ENCODE measurements at regions not wholly inside any gene's neighbourhood (a gene's known extent, or its start where the extent isn't known, plus 50 kb on each side); places are given as distances from the start of the nearest gene placed in this dataset.

DNA sequence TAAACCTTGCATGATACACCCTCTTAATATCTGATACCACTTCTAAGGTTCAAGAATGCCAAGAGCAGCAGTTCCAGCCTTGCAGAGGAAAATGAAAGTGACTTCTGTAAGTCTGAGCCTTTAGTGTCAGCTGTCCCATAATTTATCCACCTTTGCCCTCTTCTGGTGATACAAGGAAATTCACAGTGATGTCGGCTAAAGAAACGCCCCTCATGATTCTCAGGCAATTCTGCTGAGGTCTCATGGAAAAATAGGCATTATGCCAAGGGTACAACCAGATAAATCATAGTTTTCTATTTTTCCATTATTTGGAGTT is 172.2 kb upstream of the CXCL13 start:
- H4K20me1 ChIP-seq (replicated peaks; ENCODE audit: control insufficient read depth, extremely low read depth, insufficient read depth, low read length), result no peaks in the 10 kb centered on the region
- ChIA-PET POLR2A (no interaction called here), CTCF (interaction anchor here (0.9 kb wide), 1 partner anchor 14 kb away, joined by 3 read pairs; no protein-coding TSS in a partner anchor)
- peak; percentile 56 for DNase-seq (ENCODE audit: low read depth, low spot score)
- no peak overlapping the region for H3K4me2 ChIP-seq (ENCODE audit: insufficient read depth, low read length)
- H3K4me3 ChIP-seq (replicated peaks in 1 of 3; ENCODE audit: insufficient read depth in 1 of 3, low read depth in 1 of 3, low read length in 3 of 3), result no peak overlapping the region
- dilution Hi-C loops (cut with MboI; ENCODE audit: extremely low pct_ligation_motif_present, low sequenced_read_pairs), result no loop called here
- H3K9me3 ChIP-seq (replicated peaks; ENCODE audit: control insufficient read depth, insufficient read depth, low read length), result no peaks in the 10 kb centered on the region
- no peak for FAIRE-seq
- H3K27ac ChIP-seq (ENCODE audit: insufficient read depth, low read depth, low read length), result no peak overlapping the region
- no peaks in the 10 kb centered on the region for H3K9me1 ChIP-seq (replicated peaks; ENCODE audit: control insufficient read depth, extremely low read depth, insufficient read depth, low read length)
- no peak overlapping the region for H2AFZ ChIP-seq (ENCODE audit: low read depth, low read length)
- no peaks in the 10 kb centered on the region for H3K79me2 ChIP-seq (ENCODE audit: control insufficient read depth, insufficient read depth, low read length)
- no peak for TF ChIP-seq FOS (IDR thresholded peaks at IDR 0.05; ENCODE audit: borderline replicate concordance, insufficient read depth, low read length)
- no peak for TF ChIP-seq EZH2 (IDR thresholded peaks at IDR 0.05; ENCODE audit: borderline replicate concordance, low read depth, low read length, severe bottlenecking)
- TF ChIP-seq, protein P1, sequence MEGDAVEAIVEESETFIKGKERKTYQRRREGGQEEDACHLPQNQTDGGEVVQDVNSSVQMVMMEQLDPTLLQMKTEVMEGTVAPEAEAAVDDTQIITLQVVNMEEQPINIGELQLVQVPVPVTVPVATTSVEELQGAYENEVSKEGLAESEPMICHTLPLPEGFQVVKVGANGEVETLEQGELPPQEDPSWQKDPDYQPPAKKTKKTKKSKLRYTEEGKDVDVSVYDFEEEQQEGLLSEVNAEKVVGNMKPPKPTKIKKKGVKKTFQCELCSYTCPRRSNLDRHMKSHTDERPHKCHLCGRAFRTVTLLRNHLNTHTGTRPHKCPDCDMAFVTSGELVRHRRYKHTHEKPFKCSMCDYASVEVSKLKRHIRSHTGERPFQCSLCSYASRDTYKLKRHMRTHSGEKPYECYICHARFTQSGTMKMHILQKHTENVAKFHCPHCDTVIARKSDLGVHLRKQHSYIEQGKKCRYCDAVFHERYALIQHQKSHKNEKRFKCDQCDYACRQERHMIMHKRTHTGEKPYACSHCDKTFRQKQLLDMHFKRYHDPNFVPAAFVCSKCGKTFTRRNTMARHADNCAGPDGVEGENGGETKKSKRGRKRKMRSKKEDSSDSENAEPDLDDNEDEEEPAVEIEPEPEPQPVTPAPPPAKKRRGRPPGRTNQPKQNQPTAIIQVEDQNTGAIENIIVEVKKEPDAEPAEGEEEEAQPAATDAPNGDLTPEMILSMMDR (IDR thresholded peaks at IDR 0.05; ENCODE audit: extremely low read depth in 1 of 2, insufficient read depth in 1 of 2, low read depth in 1 of 2, low read length in 2 of 2), result peak in 1 of 2 donors; percentile 25
- intact Hi-C loops (cut with micrococcal nuclease), result loop anchor here (1.0 kb wide), 1 partner anchor 48 kb away; no protein-coding TSS in a partner anchor
- no peaks in the 10 kb centered on the region for H3K36me3 ChIP-seq (ENCODE audit: control insufficient read depth in 2 of 2, extremely low read depth in 1 of 2, insufficient read depth in 2 of 2, low read length in 2 of 2)
- no peaks in the 10 kb centered on the region for H3K4me1 ChIP-seq (ENCODE audit: control insufficient read depth, extremely low read depth, insufficient read depth, low read length)
- BruUV-seq (replicated peaks), result no TSS peak
- H3K27me3 ChIP-seq (ENCODE audit: control insufficient read depth in 2 of 2, insufficient read depth in 2 of 2, low read length in 2 of 2), result peaks cover 0 to 8% of the 10 kb centered on the region in 2 experiments
- no peak overlapping the region for H3K9ac ChIP-seq (replicated peaks; ENCODE audit: extremely low read depth, insufficient read depth, low read length)

DNA sequence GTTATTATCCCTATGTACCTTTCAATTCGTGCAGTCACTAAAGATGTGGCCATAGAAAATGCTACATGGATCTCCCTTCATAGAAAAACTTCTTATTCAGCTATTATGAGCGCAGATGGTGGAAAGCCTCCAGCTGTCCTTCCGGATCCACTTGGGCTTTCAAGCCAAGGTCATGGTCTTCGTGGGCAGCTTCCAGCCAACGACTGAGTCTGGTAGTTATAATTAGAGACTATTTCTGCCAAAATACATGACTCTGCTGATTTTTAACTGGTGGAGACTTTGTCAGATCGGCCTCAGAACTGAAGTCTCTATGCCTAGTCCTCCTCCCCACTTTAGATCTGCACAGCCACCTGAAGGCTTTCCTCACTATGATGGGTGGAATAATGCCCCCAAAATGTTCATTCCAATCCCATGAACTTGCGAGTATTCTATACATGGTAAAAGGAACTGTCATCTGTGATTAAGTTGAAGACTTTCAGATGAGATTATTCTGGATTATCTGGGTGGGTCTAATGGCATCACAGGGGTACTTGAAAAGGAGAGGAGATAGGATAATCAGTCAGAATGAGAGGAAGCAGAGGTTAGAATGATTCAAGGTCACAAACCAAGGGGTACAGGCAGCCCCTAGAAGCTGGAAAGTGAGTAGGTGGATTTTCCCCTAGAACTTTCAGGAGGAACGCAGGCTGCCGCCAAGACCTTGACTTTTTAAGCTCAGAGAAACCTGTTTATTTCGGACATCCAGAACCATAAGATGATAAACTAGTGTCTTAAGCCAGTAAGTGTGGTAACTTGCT is 171.1 kb upstream of the CXCL13 start:
- POLR2A ChIA-PET, result no interaction called here
- Histone ChIP-seq H3K4me1 (ENCODE audit: control insufficient read depth, extremely low read depth, insufficient read depth, low read length) (no peaks in the 10 kb centered on the region), H3K27ac (ENCODE audit: insufficient read depth, low read depth, low read length) (no peak overlapping the region), H4K20me1 (replicated peaks; ENCODE audit: control insufficient read depth, extremely low read depth, insufficient read depth, low read length) (no peaks in the 10 kb centered on the region), H3K4me2 (ENCODE audit: insufficient read depth, low read length) (no peak overlapping the region), H3K9ac (replicated peaks; ENCODE audit: extremely low read depth, insufficient read depth, low read length) (no peak overlapping the region), H3K9me1 (replicated peaks; ENCODE audit: control insufficient read depth, extremely low read depth, insufficient read depth, low read length) (no peaks in the 10 kb centered on the region), H3K79me2 (ENCODE audit: control insufficient read depth, insufficient read depth, low read length) (no peaks in the 10 kb centered on the region), H3K4me3 (replicated peaks in 1 of 3; ENCODE audit: insufficient read depth in 1 of 3, low read depth in 1 of 3, low read length in 3 of 3) (no peak overlapping the region), H3K36me3 (ENCODE audit: control insufficient read depth in 2 of 2, extremely low read depth in 1 of 2, insufficient read depth in 2 of 2, low read length in 2 of 2) (no peaks in the 10 kb centered on the region), H2AFZ (ENCODE audit: low read depth, low read length) (no peak overlapping the region), H3K27me3 (ENCODE audit: control insufficient read depth in 2 of 2, insufficient read depth in 2 of 2, low read length in 2 of 2) (peaks cover 0 to 8% of the 10 kb centered on the region in 2 experiments), H3K9me3 (replicated peaks; ENCODE audit: control insufficient read depth, insufficient read depth, low read length) (no peaks in the 10 kb centered on the region)
- CTCF ChIA-PET, result interaction anchor here (1.1 to 1.2 kb wide), 2 partner anchors 16 to 68 kb away, joined by 3 read pairs; no protein-coding TSS in a partner anchor
- no TSS peak for BruUV-seq (replicated peaks)
- dilution Hi-C loops (cut with MboI; ENCODE audit: extremely low pct_ligation_motif_present, low sequenced_read_pairs) (no loop called here), intact Hi-C loops (cut with micrococcal nuclease) (no loop called here)
- no peak for DNase-seq (ENCODE audit: low read depth, low spot score)
- no peak for TF ChIP-seq MYC (IDR thresholded peaks at IDR 0.05; ENCODE audit: low read depth, low read length)
- no peak for FAIRE-seq

All from endothelial cell of umbilical vein (primary cell).